CD14-positive monocyte (primary cell): ENCODE measurements at regions not wholly inside any gene's neighbourhood (a gene's known extent, or its start where the extent isn't known, plus 50 kb on each side); places are given as distances from the start of the nearest gene placed in this dataset.
"Not testable (repeated sequence)": the region's sequence is repeated elsewhere in the genome, so short reads cannot be mapped to it uniquely, and the experiment has no call there.

Experiments
- DNase-seq, 3 donors: peaks; one replicate each; pipeline ENCODE4 v3.0.0-alpha.2; 2011 to 2022
- H2AFZ ChIP-seq: 2 replicates; pipeline ENCODE4 v1.6.0; 2012; ENCODE audit warnings: mild to moderate bottlenecking, low read depth, low read length, inconsistent platforms; ENCODE audit not compliant: insufficient read depth, poor library complexity, severe bottlenecking
- H3K27ac ChIP-seq, 2 donors: 1 replicate in 1 of 2; 2 replicates in 1 of 2; pipeline ENCODE4 v1.5.1; 2012 to 2013; ENCODE audit warnings: low read length in 2 of 2, control low read depth in 1 of 2, inconsistent platforms in 1 of 2, low read depth in 1 of 2, mild to moderate bottlenecking in 1 of 2
- H3K27me3 ChIP-seq, 2 donors: one replicate each; pipeline versions ENCODE4 v1.6.0 to v1.6.1; 2011 to 2013; ENCODE audit warnings: low read length in 2 of 2; ENCODE audit not compliant: control insufficient read depth in 2 of 2, insufficient read depth in 2 of 2
- H3K36me3 ChIP-seq, 2 donors: replicated peaks in 1 of 2; 1 replicate in 1 of 2; 2 replicates in 1 of 2; pipeline versions ENCODE4 v1.5.1 to v1.6.1; 2012 to 2013; ENCODE audit warnings: low read length in 2 of 2, control low read depth in 1 of 2, inconsistent platforms in 1 of 2, mild to moderate bottlenecking in 1 of 2; ENCODE audit not compliant: insufficient read depth in 2 of 2, control insufficient read depth in 1 of 2
- H3K4me1 ChIP-seq, 2 donors: 1 replicate in 1 of 2; 2 replicates in 1 of 2; pipeline versions ENCODE4 v1.5.1 to v1.6.1; 2012 to 2013; ENCODE audit warnings: low read length in 2 of 2, control low read depth in 1 of 2, inconsistent platforms in 1 of 2, mild to moderate bottlenecking in 1 of 2, moderate library complexity in 1 of 2; ENCODE audit not compliant: insufficient read depth in 2 of 2, control insufficient read depth in 1 of 2
- H3K4me2 ChIP-seq: replicated peaks from 2 replicates; pipeline ENCODE3; 2012; ENCODE audit warnings: low read length, moderate library complexity, mild to moderate bottlenecking; ENCODE audit not compliant: poor library complexity, severe bottlenecking; ENCODE audit errors: extremely low read depth
- H3K4me3 ChIP-seq, 3 experiments: fragments of 200-600 bp in 1 of 3; sonication (generic) in 1 of 3; replicated peaks in 1 of 3; 1 replicate in 2 of 3; 2 replicates in 1 of 3; pipeline ENCODE4 v1.5.1; 2011 to 2013; ENCODE audit warnings: low read length in 3 of 3, mild to moderate bottlenecking in 3 of 3, control low read depth in 2 of 3, low read depth in 2 of 3, inconsistent platforms in 1 of 3, moderate library complexity in 1 of 3
- H3K79me2 ChIP-seq: 2 replicates; pipeline ENCODE4 v1.6.0; 2012; ENCODE audit warnings: mild to moderate bottlenecking, control low read depth, inconsistent platforms, low read length, moderate library complexity; ENCODE audit not compliant: insufficient read depth
- H3K9ac ChIP-seq: 2 replicates; pipeline ENCODE4 v1.6.0; 2017; ENCODE audit warnings: low read length, mild to moderate bottlenecking; ENCODE audit not compliant: insufficient read depth, poor library complexity, severe bottlenecking
- H3K9me3 ChIP-seq, 2 donors: replicated peaks in 1 of 2; 1 replicate in 1 of 2; 2 replicates in 1 of 2; pipeline versions ENCODE4 v1.5.1 to v1.6.1; 2012 to 2013; ENCODE audit warnings: low read length in 2 of 2, control low read depth in 1 of 2; ENCODE audit not compliant: control insufficient read depth in 1 of 2, insufficient read depth in 1 of 2
- H4K20me1 ChIP-seq: 2 replicates; pipeline ENCODE4 v1.6.0; 2012; ENCODE audit warnings: mild to moderate bottlenecking, low read length, control low read depth, moderate library complexity; ENCODE audit not compliant: insufficient read depth
- H3K27ac Mint-ChIP-seq, 7 donors: one replicate each; pipeline ENCODE4 v1.8.0; 2020; ENCODE audit warnings: mild to moderate bottlenecking in 7 of 7, mixed read lengths in 7 of 7, moderate library complexity in 6 of 7, inconsistent platforms in 2 of 7
- H3K27me3 Mint-ChIP-seq, 3 donors: one replicate each; pipeline ENCODE4 v1.8.0; 2021 to 2022; ENCODE audit warnings: low read depth in 3 of 3, mild to moderate bottlenecking in 3 of 3, mixed read lengths in 3 of 3, moderate library complexity in 3 of 3, inconsistent platforms in 1 of 3
- H3K36me3 Mint-ChIP-seq, 2 donors: one replicate each; pipeline ENCODE4 v1.8.0; 2020; ENCODE audit warnings: mixed read lengths in 2 of 2, inconsistent platforms in 1 of 2, mild to moderate bottlenecking in 1 of 2
- H3K4me1 Mint-ChIP-seq: one replicate; pipeline ENCODE4 v1.8.0; 2020; ENCODE audit warnings: mild to moderate bottlenecking, mixed read lengths
- H3K4me3 Mint-ChIP-seq, 2 donors: one replicate each; pipeline ENCODE4 v1.8.0; 2020; ENCODE audit warnings: mild to moderate bottlenecking in 2 of 2, mixed read lengths in 2 of 2, moderate library complexity in 1 of 2
- H3K9me3 Mint-ChIP-seq, 7 donors: one replicate each; pipeline ENCODE4 v1.8.0; 2020 to 2022; ENCODE audit warnings: mixed read lengths in 7 of 7, mild to moderate bottlenecking in 6 of 7, moderate library complexity in 6 of 7, inconsistent platforms in 2 of 7
- CTCF ChIP-seq: fragments of 200-600 bp; IDR thresholded peaks from one replicate; pipeline ENCODE4 v1.8.0; 2022; ENCODE audit warnings: antibody characterized with exemption, mild to moderate bottlenecking
- WGBS: methylation state at CpG from one replicate; pipeline ENCODE4 v1.1.5; 2013; ENCODE audit warnings: missing lambda C conversion rate; ENCODE audit not compliant: insufficient coverage; 5-methylcytosine and 5-hydroxymethylcytosine counted together
- intact Hi-C, 2 donors: fragments of 100-400 bp; cut with micrococcal nuclease; formaldehyde crosslinking; loops; one replicate each; pipeline versions ENCODE4 v1.15.0 to v1.15.1; 2023

GRCh38 chr7:65812281-65812680 lies 60.6 kb upstream of the VKORC1L1 start:
- no peak overlapping the region for H3K4me3 ChIP-seq
- H3K27me3 ChIP-seq, result no peaks in the 10 kb centered on the region
- no peak overlapping the region for H3K27ac Mint-ChIP-seq
- H3K4me1 Mint-ChIP-seq, result no peaks in the 10 kb centered on the region
- TF ChIP-seq CTCF, result no peak
- peaks cover 0 to 3% of the 10 kb centered on the region in 2 donors for H3K36me3 Mint-ChIP-seq
- peaks cover 0 to 4% (median 1%) of the 10 kb centered on the region in 3 donors for H3K27me3 Mint-ChIP-seq
- intact Hi-C loops, result no loop called here
- H2AFZ ChIP-seq, result no peak overlapping the region
- no peak overlapping the region for H3K4me2 ChIP-seq
- no peaks in the 10 kb centered on the region for H4K20me1 ChIP-seq
- H3K9ac ChIP-seq, result no peak overlapping the region
- H3K9me3 Mint-ChIP-seq, result peaks cover 0 to 3% (median 0%) of the 10 kb centered on the region in 7 donors
- no peaks in the 10 kb centered on the region for H3K79me2 ChIP-seq
- H3K27ac ChIP-seq, result no peak overlapping the region
- no peaks in the 10 kb centered on the region for H3K4me1 ChIP-seq
- WGBS, result 89% methylated on average over 5 of the region's 5 CpGs
- H3K36me3 ChIP-seq, result no peaks in the 10 kb centered on the region
- no peak for DNase-seq
- H3K9me3 ChIP-seq, result no peaks in the 10 kb centered on the region
- no peak overlapping the region for H3K4me3 Mint-ChIP-seq

- H3K4me1 ChIP-seq, H3K79me2 ChIP-seq, H3K4me2 ChIP-seq, H3K9ac ChIP-seq, H2AFZ ChIP-seq, H3K4me3 Mint-ChIP-seq, H3K27me3 ChIP-seq, H3K36me3 Mint-ChIP-seq, H3K27me3 Mint-ChIP-seq, H3K9me3 ChIP-seq, H4K20me1 ChIP-seq, H3K4me3 ChIP-seq, H3K9me3 Mint-ChIP-seq, H3K4me1 Mint-ChIP-seq, intact Hi-C loops, DNase-seq, H3K27ac Mint-ChIP-seq, H3K36me3 ChIP-seq, H3K27ac ChIP-seq: not testable (repeated sequence)
- WGBS, result 86% methylated on average over 1 of the region's 3 CpGs
Observed at GRCh38 chr7:65814556-65815167, 58.2 kb upstream of the VKORC1L1 start.
